ENCODE measurements at regions not wholly inside any gene's neighbourhood (a gene's known extent, or its start where the extent isn't known, plus 50 kb on each side); places are given as distances from the start of the nearest gene placed in this dataset.

DNA sequence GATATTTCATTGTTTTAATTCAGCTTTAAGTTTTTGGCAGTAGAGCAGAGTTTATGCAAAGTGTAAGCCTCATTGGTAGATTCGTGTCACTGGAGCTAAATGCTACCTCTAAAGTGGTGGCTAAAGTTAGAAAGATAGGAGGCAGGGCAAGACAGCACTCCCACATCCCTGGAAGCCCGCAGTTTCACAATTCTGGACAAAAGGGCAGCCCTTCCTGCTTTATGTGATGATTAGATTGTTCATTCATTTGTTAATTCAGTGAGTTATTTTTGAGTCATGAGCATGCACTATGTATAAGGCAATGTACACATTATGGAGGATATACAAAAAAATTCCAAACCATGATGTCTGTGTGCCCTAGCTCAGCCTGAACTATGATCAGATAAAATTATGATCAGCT lies 52.1 kb upstream of the EIF3M start:
- POLR2A ChIA-PET = no interaction called here
- Histone ChIP-seq H3K27me3 (ENCODE audit: control insufficient read depth, insufficient read depth, low read length) (no peaks in the 10 kb centered on the region), H3K9me3 (ENCODE audit: control insufficient read depth, insufficient read depth, low read length) (no peaks in the 10 kb centered on the region; the same call in 1 of the 2 replicates), H3K4me3 (ENCODE audit: low read depth, low read length) (no peak overlapping the region), H3K27ac (ENCODE audit: low read depth, low read length) (no peak overlapping the region)
- CTCF ChIA-PET = no interaction called here
- no peak for DNase-seq (ENCODE audit: low read depth, low spot score)
- TF ChIP-seq, protein P1, sequence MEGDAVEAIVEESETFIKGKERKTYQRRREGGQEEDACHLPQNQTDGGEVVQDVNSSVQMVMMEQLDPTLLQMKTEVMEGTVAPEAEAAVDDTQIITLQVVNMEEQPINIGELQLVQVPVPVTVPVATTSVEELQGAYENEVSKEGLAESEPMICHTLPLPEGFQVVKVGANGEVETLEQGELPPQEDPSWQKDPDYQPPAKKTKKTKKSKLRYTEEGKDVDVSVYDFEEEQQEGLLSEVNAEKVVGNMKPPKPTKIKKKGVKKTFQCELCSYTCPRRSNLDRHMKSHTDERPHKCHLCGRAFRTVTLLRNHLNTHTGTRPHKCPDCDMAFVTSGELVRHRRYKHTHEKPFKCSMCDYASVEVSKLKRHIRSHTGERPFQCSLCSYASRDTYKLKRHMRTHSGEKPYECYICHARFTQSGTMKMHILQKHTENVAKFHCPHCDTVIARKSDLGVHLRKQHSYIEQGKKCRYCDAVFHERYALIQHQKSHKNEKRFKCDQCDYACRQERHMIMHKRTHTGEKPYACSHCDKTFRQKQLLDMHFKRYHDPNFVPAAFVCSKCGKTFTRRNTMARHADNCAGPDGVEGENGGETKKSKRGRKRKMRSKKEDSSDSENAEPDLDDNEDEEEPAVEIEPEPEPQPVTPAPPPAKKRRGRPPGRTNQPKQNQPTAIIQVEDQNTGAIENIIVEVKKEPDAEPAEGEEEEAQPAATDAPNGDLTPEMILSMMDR (IDR thresholded peaks at IDR 0.05; ENCODE audit: low read depth, low read length) = no peak

DNA sequence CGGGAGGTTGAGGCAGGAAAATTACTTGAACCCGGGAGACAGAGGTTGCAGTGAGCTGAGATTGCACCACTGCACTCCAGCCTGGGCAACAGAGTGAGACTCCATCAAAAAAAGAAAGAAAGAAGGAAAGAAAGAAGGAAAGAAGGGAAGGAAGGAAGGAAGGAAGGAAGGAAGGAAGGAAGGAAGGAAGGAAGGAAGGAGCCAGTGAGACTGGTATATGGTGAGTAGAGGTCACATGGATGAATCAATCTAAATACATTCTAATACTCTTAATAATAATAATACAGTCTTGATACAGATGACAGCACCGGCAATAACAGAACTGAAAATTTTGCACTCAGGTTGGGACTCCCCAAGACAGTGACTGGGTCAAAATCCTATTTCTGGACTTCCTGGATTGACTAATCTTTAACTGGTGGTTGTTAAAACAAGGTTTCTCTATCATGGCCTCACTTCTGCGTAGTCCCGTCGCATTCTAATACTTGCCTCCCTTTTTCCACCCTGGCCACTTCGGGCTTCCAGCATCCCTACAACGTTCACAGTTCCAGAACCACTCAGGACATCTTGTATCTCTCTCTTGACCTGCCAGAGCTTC lies 53.5 kb upstream of the EIF3M start:
- no peaks in the 10 kb centered on the region; the same call in 1 of the 2 replicates for H3K9me3 ChIP-seq (ENCODE audit: control insufficient read depth, insufficient read depth, low read length)
- TF ChIP-seq, protein P1 (IDR thresholded peaks at IDR 0.05; ENCODE audit: low read depth, low read length) = no peak
- ChIA-PET CTCF (interaction anchor here (0.6 kb wide), 1 partner anchor 340 kb away, joined by 3 read pairs; no protein-coding TSS in a partner anchor), POLR2A (no interaction called here)
- DNase-seq (ENCODE audit: low read depth, low spot score) = no peak
- no peaks in the 10 kb centered on the region for H3K27me3 ChIP-seq (ENCODE audit: control insufficient read depth, insufficient read depth, low read length)
- H3K4me3 ChIP-seq (ENCODE audit: low read depth, low read length) = no peak overlapping the region
- H3K27ac ChIP-seq (ENCODE audit: low read depth, low read length) = no peak overlapping the region

DNA sequence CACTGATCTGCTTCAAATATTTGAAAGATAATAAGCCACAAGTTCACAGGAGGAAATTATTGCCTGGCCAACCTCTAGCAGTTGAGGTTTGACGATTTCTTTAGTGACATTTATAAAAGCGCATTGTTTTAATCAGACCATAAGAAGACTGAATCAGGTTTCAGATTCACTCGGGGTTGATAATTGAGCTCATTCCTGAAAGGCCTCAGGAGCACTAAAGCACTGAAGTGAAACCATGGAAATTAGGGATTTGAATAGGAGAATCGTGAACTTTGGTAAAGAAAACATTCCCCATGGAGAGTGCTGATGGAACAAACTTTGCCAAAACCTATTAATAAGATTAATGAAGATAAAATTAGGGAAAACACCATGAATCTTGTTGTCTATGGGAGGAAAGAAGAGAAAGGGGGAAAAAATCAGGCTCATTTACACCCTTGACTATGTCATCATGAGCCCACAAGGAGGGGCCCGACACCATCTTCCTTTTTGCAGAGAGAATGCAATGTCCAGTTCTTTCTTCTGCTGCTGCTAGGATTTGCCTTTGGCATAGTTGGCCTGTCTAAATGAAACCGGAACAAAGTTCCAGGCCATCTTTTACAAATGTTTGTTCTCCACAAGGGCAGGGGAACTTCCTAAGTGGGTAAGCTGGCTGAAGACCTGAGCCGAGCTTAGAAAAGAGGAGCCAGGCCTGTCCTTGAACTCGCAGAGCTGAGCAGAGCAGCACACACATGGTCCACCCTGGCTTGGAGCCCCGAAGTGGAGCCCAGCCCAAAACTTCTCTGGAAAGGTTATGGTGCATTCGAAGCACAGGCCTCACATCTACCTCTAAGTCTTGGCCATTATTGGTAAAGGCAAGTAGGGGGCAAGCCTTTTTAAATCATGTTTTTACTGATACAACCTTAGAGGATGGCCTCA lies 56.1 kb upstream of the EIF3M start:
- TF ChIP-seq, protein P1 (IDR thresholded peaks at IDR 0.05; ENCODE audit: low read depth, low read length) = no peak
- ChIA-PET POLR2A (no interaction called here), CTCF (no interaction called here)
- Histone ChIP-seq H3K4me3 (ENCODE audit: low read depth, low read length) (no peak overlapping the region), H3K27ac (ENCODE audit: low read depth, low read length) (no peak overlapping the region), H3K27me3 (ENCODE audit: control insufficient read depth, insufficient read depth, low read length) (no peaks in the 10 kb centered on the region), H3K9me3 (ENCODE audit: control insufficient read depth, insufficient read depth, low read length) (no peaks in the 10 kb centered on the region; the same call in 1 of the 2 replicates)
- no peak for DNase-seq (ENCODE audit: low read depth, low spot score)

DNA sequence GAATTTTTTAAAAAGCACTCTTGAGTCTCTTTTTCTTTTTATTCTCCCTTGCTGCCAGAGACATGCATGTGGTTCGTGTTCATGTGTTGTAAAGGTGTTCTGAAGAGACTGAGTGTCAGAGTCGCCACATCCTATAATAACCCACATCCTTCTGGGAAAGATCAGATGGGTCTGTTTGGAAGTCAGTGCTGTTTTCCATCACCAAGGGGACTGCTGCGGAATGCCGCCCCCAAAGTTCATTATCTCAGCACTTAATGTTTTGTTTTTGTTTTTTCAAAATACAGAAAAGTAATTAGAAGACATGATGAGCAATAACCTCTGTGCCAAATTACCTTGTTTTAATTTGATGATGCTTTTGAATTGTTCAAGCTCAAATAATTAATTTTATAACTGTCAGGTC lies 56.9 kb upstream of the EIF3M start:
- TF ChIP-seq, protein P1 (IDR thresholded peaks at IDR 0.05; ENCODE audit: low read depth, low read length) = no peak
- no peaks in the 10 kb centered on the region for H3K27me3 ChIP-seq (ENCODE audit: control insufficient read depth, insufficient read depth, low read length)
- DNase-seq (ENCODE audit: low read depth, low spot score) = no peak
- ChIA-PET POLR2A (no interaction called here), CTCF (no interaction called here)
- no peaks in the 10 kb centered on the region; the same call in 1 of the 2 replicates for H3K9me3 ChIP-seq (ENCODE audit: control insufficient read depth, insufficient read depth, low read length)
- no peak overlapping the region for H3K4me3 ChIP-seq (ENCODE audit: low read depth, low read length)
- H3K27ac ChIP-seq (ENCODE audit: low read depth, low read length) = no peak overlapping the region

DNA sequence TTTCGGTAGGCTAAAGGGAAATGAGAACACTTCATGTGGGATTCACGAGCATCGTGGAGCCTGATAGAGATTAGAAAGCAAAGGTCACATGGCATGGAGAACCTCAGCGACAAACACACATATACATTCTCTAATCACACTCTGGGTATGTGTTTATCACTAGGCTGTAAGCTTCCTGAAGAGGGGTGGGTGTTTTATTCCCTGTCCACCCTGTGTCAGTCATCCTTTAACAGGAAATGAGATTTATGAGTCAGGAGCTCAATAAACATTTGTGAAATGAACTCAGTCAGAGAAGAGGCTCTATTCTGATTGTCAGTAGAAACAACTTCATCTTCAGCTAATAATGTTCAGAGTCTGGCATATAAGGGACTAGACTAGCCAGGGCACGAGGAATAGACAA lies 71.7 kb upstream of the EIF3M start:
- Histone ChIP-seq H3K27me3 (ENCODE audit: control insufficient read depth, insufficient read depth, low read length) (no peaks in the 10 kb centered on the region), H3K4me3 (ENCODE audit: low read depth, low read length) (no peak overlapping the region), H3K27ac (ENCODE audit: low read depth, low read length) (no peak overlapping the region), H3K9me3 (ENCODE audit: control insufficient read depth, insufficient read depth, low read length) (no peaks in the 10 kb centered on the region)
- POLR2A ChIA-PET = no interaction called here
- CTCF ChIA-PET = no interaction called here
- DNase-seq (ENCODE audit: low read depth, low spot score) = no peak
- TF ChIP-seq, protein P1 (IDR thresholded peaks at IDR 0.05; ENCODE audit: low read depth, low read length) = no peak

All from AG04450 (cell line).